GM12878 (cell line): ENCODE measurements at regions not wholly inside any gene's neighbourhood (a gene's known extent, or its start where the extent isn't known, plus 50 kb on each side); places are given as distances from the start of the nearest gene placed in this dataset.

Experiments used
- ATF7 ChIP-seq: fragments of 450-650 bp; IDR thresholded peaks from 2 replicates; pipeline ENCODE4 v1.6.1; 2016; ENCODE audit warnings: low read depth, mild to moderate bottlenecking
- CBFB ChIP-seq: IDR thresholded peaks from 2 replicates; pipeline ENCODE4 v1.6.1; 2016; ENCODE audit warnings: antibody characterized with exemption, low read depth
- CEBPB ChIP-seq, 2 experiments: fragments of 150-350 bp in 1 of 2; IDR thresholded peaks; 2 replicates each; pipeline ENCODE4 v1.6.1; 2012 to 2014; ENCODE audit warnings: low read depth in 2 of 2, low read length in 2 of 2, borderline replicate concordance in 1 of 2, inconsistent platforms in 1 of 2
- CTCF ChIP-seq, 3 experiments: IDR thresholded peaks in 2 of 3; conservative IDR thresholded peaks in 1 of 3; 2 replicates each; pipeline ENCODE4 v1.5.1; 2011; ENCODE audit warnings: low read depth in 3 of 3, low read length in 3 of 3, mild to moderate bottlenecking in 3 of 3, control low read depth in 2 of 3, moderate library complexity in 2 of 3, inconsistent platforms in 1 of 3, mixed read lengths in 1 of 3; ENCODE audit not compliant: control insufficient read depth in 2 of 3, insufficient read depth in 1 of 3; ENCODE audit errors: extremely low read depth in 1 of 3
- ELK1 ChIP-seq: IDR thresholded peaks from 2 replicates; pipeline ENCODE4 v1.6.1; 2012; ENCODE audit warnings: low read depth, low read length, improper control_type of control experiment
- FOS ChIP-seq: IDR thresholded peaks from 3 replicates; pipeline ENCODE4 v1.6.1; 2011; ENCODE audit warnings: borderline replicate concordance; ENCODE audit not compliant: insufficient read length; ENCODE audit errors: extremely low read depth
- POU2F2 ChIP-seq: IDR thresholded peaks from 3 replicates; pipeline ENCODE4 v1.6.1; 2011; ENCODE audit warnings: low read depth, mild to moderate bottlenecking, low read length, borderline replicate concordance
- REST ChIP-seq: IDR thresholded peaks from 2 replicates; pipeline ENCODE4 v1.6.1; 2012; ENCODE audit warnings: mild to moderate bottlenecking, low read depth, low read length
- RFX5 ChIP-seq: IDR thresholded peaks from 2 replicates; pipeline ENCODE4 v1.6.1; 2011; ENCODE audit warnings: low read depth, low read length, improper control_type of control experiment
- TARDBP ChIP-seq: IDR thresholded peaks from 2 replicates; pipeline ENCODE4 v1.6.1; 2016; ENCODE audit warnings: borderline replicate concordance
- ZBTB33 ChIP-seq: fragments of 450-650 bp; IDR thresholded peaks from 2 replicates; pipeline ENCODE4 v1.6.1; 2017; ENCODE audit warnings: mild to moderate bottlenecking
- ZNF274 ChIP-seq: IDR thresholded peaks from one replicate; pipeline ENCODE4 v1.8.0; 2011; ENCODE audit not compliant: insufficient read length, insufficient read depth

GRCh38 chr22:48819232-48819631 lies 1008.4 kb downstream of the BRD1 start:
- TF ChIP-seq CTCF (IDR thresholded peaks at IDR 0.05 in 2 of 3, conservative IDR thresholded peaks at IDR 0.05 in 1 of 3; ENCODE audit: control insufficient read depth in 2 of 3, extremely low read depth in 1 of 3, insufficient read depth in 1 of 3, low read depth in 3 of 3, low read length in 3 of 3) (no peak), ZNF274 (no peak), FOS (no peak), TARDBP (no peak), CEBPB (IDR thresholded peaks at IDR 0.05; ENCODE audit: borderline replicate concordance in 1 of 2, low read depth in 2 of 2, low read length in 2 of 2) (no peak), POU2F2 (no peak), ELK1 (no peak), REST (no peak), ZBTB33 (no peak), ATF7 (no peak), CBFB (no peak), RFX5 (no peak)
